Testis (tissue), 2 donors: ENCODE measurements at regions not wholly inside any gene's neighbourhood (a gene's known extent, or its start where the extent isn't known, plus 50 kb on each side); places are given as distances from the start of the nearest gene placed in this dataset.

Experiments used
- CTCF ChIP-seq, 3 experiments: fragments of 450-650 bp in 2 of 3; fragments of 200-600 bp in 1 of 3; sonication (generic) in 1 of 3; IDR thresholded peaks; one replicate each; pipeline ENCODE4 v1.5.1; 2016 to 2019; ENCODE audit warnings: antibody characterized with exemption in 3 of 3, mild to moderate bottlenecking in 2 of 3, moderate library complexity in 1 of 3
- POLR2A ChIP-seq: fragments of 450-650 bp; IDR thresholded peaks from one replicate; pipeline ENCODE4 v1.6.1; 2017; ENCODE audit warnings: antibody characterized with exemption, mild to moderate bottlenecking, moderate library complexity

GRCh38 chr2:234179031-234179363 is 128.5 kb downstream of the SPP2 start:
- TF ChIP-seq CTCF (IDR thresholded peaks at IDR 0.05) (no peak), POLR2A (no peak)
